Thoracic aorta (tissue), 2 donors: ENCODE measurements at regions not wholly inside any gene's neighbourhood (a gene's known extent, or its start where the extent isn't known, plus 50 kb on each side); places are given as distances from the start of the nearest gene placed in this dataset.

Experiments used
- ATAC-seq: fragments of 150-250 bp; one replicate; pipeline ENCODE4 v1.8.0; 2017; ENCODE audit warnings: low read depth; ENCODE audit not compliant: insufficient number of reproducible peaks, low FRiP score
- DNase-seq: peaks from one replicate; pipeline ENCODE4 v3.0.0-alpha.2; 2020; ENCODE audit warnings: low spot score
- H3K27ac ChIP-seq, 2 donors: fragments of 200-600 bp; sonication (generic); 1 replicate in 1 of 2; 2 replicates in 1 of 2; pipeline ENCODE4 v1.5.1; 2016; ENCODE audit warnings: mild to moderate bottlenecking in 2 of 2, moderate library complexity in 2 of 2
- H3K27me3 ChIP-seq: fragments of 200-600 bp; sonication (generic); replicated peaks from 2 replicates; pipeline ENCODE4 v1.6.0; 2016; ENCODE audit warnings: mild to moderate bottlenecking; ENCODE audit not compliant: insufficient read depth
- H3K36me3 ChIP-seq: fragments of 200-600 bp; sonication (generic); one replicate; pipeline ENCODE4 v1.5.1; 2016
- H3K4me1 ChIP-seq, 2 donors: fragments of 200-600 bp; sonication (generic); 1 replicate in 1 of 2; 2 replicates in 1 of 2; pipeline versions ENCODE4 v1.5.1 to v1.6.0; 2016; ENCODE audit warnings: low read depth in 2 of 2, mild to moderate bottlenecking in 1 of 2; ENCODE audit not compliant: control insufficient read depth in 1 of 2
- H3K4me3 ChIP-seq: fragments of 200-600 bp; sonication (generic); 2 replicates; pipeline ENCODE4 v1.5.1; 2016; ENCODE audit warnings: mild to moderate bottlenecking
- H3K9me3 ChIP-seq: fragments of 200-600 bp; sonication (generic); 2 replicates; pipeline ENCODE4 v1.5.1; 2016
- CTCF ChIP-seq: fragments of 200-600 bp; sonication (generic); IDR thresholded peaks from one replicate; pipeline ENCODE4 v1.5.1; 2019; ENCODE audit warnings: antibody characterized with exemption

- no peak for TF ChIP-seq CTCF
- no peaks in the 10 kb centered on the region for H3K36me3 ChIP-seq
- DNase-seq = no peak
Measured at GRCh38 chr2:173456960-173457359, 102.3 kb downstream of the CDCA7 start.

GRCh38 chr2:173457366-173457765 is 102.7 kb downstream of the CDCA7 start:
- no peaks in the 10 kb centered on the region for H3K27me3 ChIP-seq

More at GRCh38 chr2:173456960-173457359, 102.3 kb downstream of the CDCA7 start:
- Histone ChIP-seq H3K4me3 (no peak overlapping the region), H3K9me3 (no peaks in the 10 kb centered on the region), H3K27me3 (no peaks in the 10 kb centered on the region), H3K4me1 (no peaks in the 10 kb centered on the region), H3K27ac (no peak overlapping the region)
- no peak for ATAC-seq

GRCh38 chr2:173458991-173459780 is 104.5 kb downstream of the CDCA7 start:
- no peak for TF ChIP-seq CTCF
- Histone ChIP-seq H3K36me3 (no peaks in the 10 kb centered on the region), H3K27ac (no peak overlapping the region), H3K27me3 (no peaks in the 10 kb centered on the region), H3K4me3 (no peak overlapping the region), H3K9me3 (no peaks in the 10 kb centered on the region), H3K4me1 (no peaks in the 10 kb centered on the region)
- ATAC-seq (no peak), DNase-seq (no peak)

More at GRCh38 chr2:173457366-173457765, 102.7 kb downstream of the CDCA7 start:
- ATAC-seq (no peak), DNase-seq (no peak)
- no peak overlapping the region for H3K27ac ChIP-seq
- H3K9me3 ChIP-seq = no peaks in the 10 kb centered on the region
- TF ChIP-seq CTCF = no peak
- no peak overlapping the region for H3K4me3 ChIP-seq
- H3K4me1 ChIP-seq = no peaks in the 10 kb centered on the region
- H3K36me3 ChIP-seq = no peaks in the 10 kb centered on the region

- Histone ChIP-seq H3K27me3 (no peaks in the 10 kb centered on the region), H3K4me3 (no peak overlapping the region), H3K4me1 (no peaks in the 10 kb centered on the region), H3K9me3 (no peaks in the 10 kb centered on the region), H3K36me3 (no peaks in the 10 kb centered on the region), H3K27ac (no peak overlapping the region)
- DNase-seq (no peak), ATAC-seq (no peak)
- TF ChIP-seq CTCF = no peak
Measured at GRCh38 chr2:173462892-173463840, 108.5 kb downstream of the CDCA7 start.

GRCh38 chr2:173463846-173464245 is 109.2 kb downstream of the CDCA7 start:
- no peak for TF ChIP-seq CTCF
- ATAC-seq = no peak
- Histone ChIP-seq H3K4me1 (no peaks in the 10 kb centered on the region), H3K27ac (no peak overlapping the region), H3K27me3 (no peaks in the 10 kb centered on the region), H3K9me3 (no peaks in the 10 kb centered on the region), H3K36me3 (no peaks in the 10 kb centered on the region), H3K4me3 (no peak overlapping the region)
- DNase-seq = no peak
